GM06990 (cell line): ENCODE measurements at regions not wholly inside any gene's neighbourhood (a gene's known extent, or its start where the extent isn't known, plus 50 kb on each side); places are given as distances from the start of the nearest gene placed in this dataset.
A peak's percentile ranks its signal among the peaks of the same experiment; 100 is the strongest.

ENCODE experiments used
- DNase-seq: peaks from one replicate; pipeline ENCODE4 v3.0.0-alpha.2; 2011; ENCODE audit not compliant: insufficient read length; ENCODE audit errors: extremely low read depth
- H3K27me3 ChIP-seq: replicated peaks from 2 replicates; pipeline ENCODE4 v1.6.0; 2011; ENCODE audit warnings: low read length; ENCODE audit not compliant: control insufficient read depth, insufficient read depth
- H3K36me3 ChIP-seq: 2 replicates; pipeline ENCODE4 v1.5.1; 2011; ENCODE audit warnings: low read length; ENCODE audit not compliant: control insufficient read depth, insufficient read depth
- H3K4me3 ChIP-seq: replicated peaks from 2 replicates; pipeline ENCODE4 v1.5.1; 2011; ENCODE audit warnings: low read depth, mild to moderate bottlenecking, control low read depth, low read length
- TF ChIP-seq, protein P1 (sequence below): IDR thresholded peaks from 2 replicates; pipeline ENCODE4 v1.5.1; 2011; ENCODE audit warnings: low read length, control low read depth, mild to moderate bottlenecking, inconsistent platforms; ENCODE audit not compliant: insufficient read depth, poor library complexity, severe bottlenecking

DNA sequence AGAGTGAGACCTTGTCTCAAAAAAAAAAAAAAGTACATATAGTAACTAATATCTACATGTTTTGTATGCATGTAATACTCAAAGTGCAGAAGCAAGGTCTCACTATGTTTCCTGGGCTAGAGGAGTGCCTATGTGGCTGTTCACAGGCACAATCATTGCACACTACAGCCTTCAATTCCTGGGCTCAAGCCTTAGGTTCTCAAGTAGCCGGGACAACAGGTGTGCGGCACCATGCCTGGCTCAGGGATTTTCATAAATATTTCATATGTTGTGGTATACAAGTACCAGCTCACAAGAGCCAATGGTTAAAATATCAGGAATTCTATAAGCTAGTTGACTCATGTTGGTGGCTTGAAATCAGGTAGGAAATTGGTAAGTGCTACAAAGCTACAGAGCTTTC is 94.8 kb downstream of the LARP7 start:
- Histone ChIP-seq H3K36me3 (no peaks in the 10 kb centered on the region), H3K27me3 (no peaks in the 10 kb centered on the region), H3K4me3 (no peak overlapping the region)
- DNase-seq: no peak
- TF ChIP-seq, protein P1, sequence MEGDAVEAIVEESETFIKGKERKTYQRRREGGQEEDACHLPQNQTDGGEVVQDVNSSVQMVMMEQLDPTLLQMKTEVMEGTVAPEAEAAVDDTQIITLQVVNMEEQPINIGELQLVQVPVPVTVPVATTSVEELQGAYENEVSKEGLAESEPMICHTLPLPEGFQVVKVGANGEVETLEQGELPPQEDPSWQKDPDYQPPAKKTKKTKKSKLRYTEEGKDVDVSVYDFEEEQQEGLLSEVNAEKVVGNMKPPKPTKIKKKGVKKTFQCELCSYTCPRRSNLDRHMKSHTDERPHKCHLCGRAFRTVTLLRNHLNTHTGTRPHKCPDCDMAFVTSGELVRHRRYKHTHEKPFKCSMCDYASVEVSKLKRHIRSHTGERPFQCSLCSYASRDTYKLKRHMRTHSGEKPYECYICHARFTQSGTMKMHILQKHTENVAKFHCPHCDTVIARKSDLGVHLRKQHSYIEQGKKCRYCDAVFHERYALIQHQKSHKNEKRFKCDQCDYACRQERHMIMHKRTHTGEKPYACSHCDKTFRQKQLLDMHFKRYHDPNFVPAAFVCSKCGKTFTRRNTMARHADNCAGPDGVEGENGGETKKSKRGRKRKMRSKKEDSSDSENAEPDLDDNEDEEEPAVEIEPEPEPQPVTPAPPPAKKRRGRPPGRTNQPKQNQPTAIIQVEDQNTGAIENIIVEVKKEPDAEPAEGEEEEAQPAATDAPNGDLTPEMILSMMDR: no peak

DNA sequence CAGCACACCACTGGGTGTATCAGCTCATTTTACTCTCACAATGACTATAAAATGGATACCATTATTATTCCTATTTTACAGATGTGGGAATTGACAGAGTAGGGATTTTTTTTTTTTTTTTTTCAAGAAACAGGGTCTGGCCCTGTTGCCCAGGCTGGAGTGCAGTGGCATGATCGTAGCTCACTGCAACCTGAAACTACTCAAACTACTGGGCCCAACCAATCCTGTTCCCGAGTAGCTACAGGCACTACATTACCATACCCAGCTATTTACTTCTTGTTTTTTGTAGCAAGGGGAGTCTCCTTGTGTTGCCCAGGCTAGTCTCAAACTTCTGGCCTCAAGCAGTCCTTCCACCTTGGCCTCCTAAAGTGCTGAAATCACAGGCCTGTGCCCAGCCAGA is 95.2 kb downstream of the LARP7 start:
- Histone ChIP-seq H3K27me3 (no peaks in the 10 kb centered on the region), H3K4me3 (no peak overlapping the region), H3K36me3 (no peaks in the 10 kb centered on the region)
- TF ChIP-seq, protein P1: no peak
- no peak for DNase-seq

DNA sequence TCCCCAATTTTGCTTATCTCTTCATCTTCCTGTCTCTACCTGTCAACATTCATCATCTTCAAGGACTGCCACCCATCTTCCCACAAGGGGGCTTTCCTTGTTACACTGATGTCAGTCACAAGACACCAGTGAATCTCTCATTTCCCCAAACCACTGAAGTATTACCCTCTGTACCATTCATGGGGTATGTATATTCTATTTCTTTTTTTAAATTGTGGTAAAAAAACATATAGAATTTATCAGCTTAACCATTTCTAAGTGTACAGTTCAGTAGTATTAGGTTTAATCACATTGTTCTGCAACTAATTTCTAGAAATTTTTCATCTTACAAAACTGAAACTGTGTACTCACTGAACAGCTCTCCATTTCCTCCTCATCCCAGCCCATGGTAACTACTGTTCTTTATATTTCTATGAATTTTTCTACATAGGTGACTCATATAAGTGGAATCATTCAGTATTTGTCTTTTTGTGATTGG is 98.6 kb downstream of the LARP7 start:
- H3K4me3 ChIP-seq: no peak overlapping the region
- DNase-seq: peak; percentile 77
- TF ChIP-seq, protein P1: peak; percentile 2

DNA sequence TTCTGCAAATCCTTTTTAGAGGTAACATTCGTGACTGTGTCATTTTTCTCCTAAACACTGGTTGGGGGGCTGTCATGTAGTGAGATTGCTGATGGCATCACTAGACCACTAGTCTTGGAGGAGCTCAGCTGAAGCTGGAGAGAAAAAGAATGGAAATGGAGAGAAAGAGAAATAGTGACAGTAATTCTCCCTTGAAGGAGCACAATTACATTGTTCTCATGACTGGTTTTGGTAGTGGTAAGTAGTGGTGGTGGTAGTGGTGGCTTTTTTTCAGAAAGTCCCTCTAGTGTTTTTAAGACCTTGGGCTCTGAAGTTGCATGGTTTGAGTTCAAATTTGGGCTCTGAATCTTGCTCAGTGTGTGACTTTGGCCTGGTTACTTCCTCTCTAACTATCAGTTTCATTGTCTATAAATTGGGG is 99.8 kb downstream of the LARP7 start:
- Histone ChIP-seq H3K27me3 (no peaks in the 10 kb centered on the region), H3K4me3 (no peak overlapping the region), H3K36me3 (no peaks in the 10 kb centered on the region)
- TF ChIP-seq, protein P1: no peak
- peak; percentile 28 for DNase-seq

More for the DNA sequence above, 98.6 kb downstream of the LARP7 start:
- Histone ChIP-seq H3K36me3 (no peaks in the 10 kb centered on the region), H3K27me3 (no peaks in the 10 kb centered on the region)

DNA sequence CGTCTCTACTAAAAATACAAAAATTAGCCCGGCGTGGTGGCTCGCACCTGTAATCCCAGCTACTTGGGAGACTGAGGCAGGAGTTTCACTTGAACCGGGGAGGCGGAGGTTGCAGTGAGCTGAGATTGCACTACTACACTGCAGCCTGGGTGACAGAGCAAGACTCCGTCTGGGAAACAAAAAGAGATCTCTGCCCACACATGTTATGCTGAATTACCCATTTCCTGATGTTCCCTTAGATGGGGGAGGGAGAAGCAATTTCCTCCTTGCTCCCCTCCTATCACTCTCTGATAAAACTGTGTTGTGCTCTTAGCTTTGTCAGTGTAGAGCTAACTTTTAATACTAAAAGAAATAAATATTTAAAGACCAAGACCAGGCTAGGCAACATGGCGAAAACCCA is 102.5 kb downstream of the LARP7 start:
- Histone ChIP-seq H3K36me3 (no peaks in the 10 kb centered on the region), H3K4me3 (no peak overlapping the region), H3K27me3 (no peaks in the 10 kb centered on the region)
- TF ChIP-seq, protein P1: no peak
- DNase-seq: no peak

DNA sequence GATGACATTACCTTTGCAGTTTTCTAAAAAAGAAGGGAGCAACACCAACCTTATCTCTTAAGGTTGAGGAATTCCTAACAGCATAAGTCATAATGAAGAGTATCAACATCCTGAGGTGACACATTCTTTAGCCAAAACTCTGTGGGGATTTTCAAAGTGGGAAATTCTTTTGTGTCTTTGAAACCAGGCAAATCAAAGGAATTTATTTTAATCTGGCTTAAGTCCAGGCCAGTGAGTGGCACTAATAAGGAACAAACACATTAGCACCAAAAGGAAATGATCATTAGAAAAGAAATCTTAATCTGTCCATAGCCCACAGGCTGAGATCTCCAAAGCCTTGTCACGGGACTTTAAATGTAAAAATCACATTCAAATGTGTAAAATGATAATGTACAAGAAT is 110.1 kb downstream of the LARP7 start:
- TF ChIP-seq, protein P1: no peak
- Histone ChIP-seq H3K27me3 (no peaks in the 10 kb centered on the region), H3K36me3 (no peaks in the 10 kb centered on the region), H3K4me3 (no peak overlapping the region)
- DNase-seq: no peak
